ENCODE measurements at regions not wholly inside any gene's neighbourhood (a gene's known extent, or its start where the extent isn't known, plus 50 kb on each side); places are given as distances from the start of the nearest gene placed in this dataset.
A peak's percentile ranks its signal among the peaks of the same experiment; 100 is the strongest.
"Not testable (repeated sequence)": the region's sequence is repeated elsewhere in the genome, so short reads cannot be mapped to it uniquely, and the experiment has no call there.

GRCh38 chr12:89870413-89871184, 162.0 kb upstream of the ATP2B1 start:
- no peak for DNase-seq

- not testable (repeated sequence) for DNase-seq
Measured at GRCh38 chr12:89867611-89868010, 159.0 kb upstream of the ATP2B1 start.

- DNase-seq: no peak
Measured at GRCh38 chr12:89864411-89864810, 155.8 kb upstream of the ATP2B1 start.

GRCh38 chr12:89863968-89864367, 155.3 kb upstream of the ATP2B1 start:
- DNase-seq: peak; percentile 66

- DNase-seq: peak; percentile 71
Measured at GRCh38 chr12:89863493-89863938, 154.9 kb upstream of the ATP2B1 start.

- peak; percentile 72 for DNase-seq
Measured at GRCh38 chr12:89862511-89863445, 154.1 kb upstream of the ATP2B1 start.

GRCh38 chr12:89861086-89861485, 152.4 kb upstream of the ATP2B1 start:
- no peak for DNase-seq

GRCh38 chr12:89859508-89860220, 151.0 kb upstream of the ATP2B1 start:
- no peak for DNase-seq

DNA sequence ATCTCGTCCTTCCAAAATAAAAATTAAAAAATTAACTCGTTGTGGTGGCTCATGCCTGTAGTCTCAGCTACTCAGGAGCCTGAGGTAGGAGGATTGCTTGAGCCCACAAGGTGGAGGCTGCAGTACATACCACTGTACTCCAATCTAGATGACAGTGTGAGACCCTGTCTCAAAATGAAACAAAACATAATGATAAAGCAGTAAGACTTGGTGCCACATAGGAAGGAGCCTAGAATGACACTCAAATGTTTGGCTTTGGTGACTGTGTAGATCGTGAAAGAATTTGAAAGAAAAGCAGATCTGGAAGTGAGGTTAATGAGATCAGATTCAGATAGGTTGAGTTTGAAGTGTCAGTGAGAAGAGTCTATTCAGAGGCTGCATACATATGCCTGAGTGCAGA, 150.1 kb upstream of the ATP2B1 start:
- peak; percentile 55 for DNase-seq

GRCh38 chr12:89857652-89858274, 149.1 kb upstream of the ATP2B1 start:
- no peak for DNase-seq

DNA sequence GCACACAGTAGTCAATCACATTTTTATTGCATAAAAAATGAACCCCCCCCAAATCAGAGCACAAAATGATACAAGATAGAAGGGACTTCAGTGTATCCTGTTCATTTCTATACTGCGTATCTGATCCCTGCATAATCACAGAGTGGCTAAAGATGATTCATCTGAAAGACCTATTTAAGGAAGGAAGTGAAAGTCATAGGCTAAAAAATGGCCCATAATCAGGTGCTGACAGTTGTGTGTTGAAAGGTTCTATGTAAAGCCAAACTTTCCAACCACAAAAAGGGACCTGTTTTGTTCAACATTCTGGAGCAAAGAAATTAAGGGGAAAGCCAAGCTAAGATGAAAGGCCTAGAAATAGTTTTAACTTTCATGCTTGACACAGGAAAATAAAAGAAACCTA, 147.8 kb upstream of the ATP2B1 start:
- peak; percentile 70 for DNase-seq

GRCh38 chr12:89848732-89849131, 140.1 kb upstream of the ATP2B1 start:
- DNase-seq: no peak

GRCh38 chr12:89846473-89847055, 137.9 kb upstream of the ATP2B1 start:
- DNase-seq: no peak

- no peak for DNase-seq
Measured at GRCh38 chr12:89845767-89846166, 137.1 kb upstream of the ATP2B1 start.

DNA sequence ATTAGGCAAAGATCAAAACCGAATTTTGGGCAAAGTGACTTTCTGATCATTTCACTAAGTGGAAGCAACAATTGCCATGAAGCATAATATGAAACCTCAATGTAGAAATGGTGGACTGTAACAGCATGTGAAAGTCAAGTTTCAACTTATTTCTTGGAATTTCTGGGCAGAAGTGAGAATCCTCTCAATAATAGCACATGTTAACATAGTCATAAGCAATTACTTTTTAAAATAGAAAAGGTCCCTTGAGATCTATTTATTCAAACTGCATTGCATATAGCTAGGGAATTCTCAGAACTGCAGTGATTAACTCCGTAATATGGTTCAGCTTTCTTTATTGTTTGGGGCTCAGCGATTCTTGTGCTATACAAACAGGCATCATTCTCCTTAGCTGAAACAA, 136.7 kb upstream of the ATP2B1 start:
- DNase-seq: no peak

- no peak for DNase-seq
Measured at GRCh38 chr12:89844539-89844938, 135.9 kb upstream of the ATP2B1 start.

DNA sequence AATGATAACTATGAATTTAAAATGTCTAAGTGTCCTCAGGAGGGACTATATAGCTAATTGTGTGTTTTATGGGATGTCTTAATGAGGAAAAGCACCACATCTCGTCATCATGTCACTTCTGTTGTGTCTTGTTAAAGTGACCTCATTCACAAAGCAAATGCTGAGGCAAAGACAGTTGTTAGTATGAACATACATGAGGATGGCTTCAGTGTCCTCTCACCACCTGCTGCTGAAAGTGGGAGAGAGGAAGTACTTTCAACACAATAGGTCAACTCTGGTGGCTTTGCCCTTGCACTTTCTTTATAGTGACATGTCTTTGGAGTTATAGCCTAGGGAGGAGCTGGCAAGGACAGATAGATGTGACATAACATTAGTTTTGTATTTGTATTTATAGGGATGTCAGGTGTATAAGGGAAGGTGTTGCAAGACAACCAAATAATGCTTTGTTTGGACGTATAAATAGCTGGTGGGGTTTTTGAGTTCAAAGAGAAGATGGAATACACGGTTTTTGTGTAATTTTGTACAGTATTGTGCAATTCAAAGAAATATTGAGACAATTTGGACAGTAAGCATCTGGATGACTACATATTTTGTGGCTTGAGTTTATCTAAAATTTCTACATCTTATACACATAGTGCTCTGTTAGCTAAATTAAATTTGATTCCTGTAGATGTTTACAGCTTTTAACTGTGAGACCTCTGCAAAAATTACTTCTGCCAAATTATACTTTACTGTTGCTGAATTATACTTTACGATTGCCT, 131.7 kb upstream of the ATP2B1 start:
- DNase-seq: no peak

DNA sequence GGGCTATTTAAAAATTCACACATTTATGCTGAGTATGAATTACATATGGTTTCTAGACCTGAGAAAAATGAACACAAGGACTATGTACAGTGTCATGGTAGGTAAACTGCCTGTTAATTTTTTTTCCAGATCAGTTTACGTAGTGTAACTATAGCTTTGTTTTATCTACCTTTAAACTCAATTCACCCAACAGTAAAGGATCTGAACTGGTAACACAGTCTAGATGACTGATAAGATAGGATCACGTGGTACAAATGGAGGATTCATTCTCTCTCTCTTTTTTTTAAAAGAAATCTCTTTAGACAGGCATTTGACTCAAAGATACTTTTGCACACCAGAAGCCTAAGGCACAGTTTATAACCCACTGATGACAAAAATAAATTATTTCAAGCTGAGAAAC, 130.8 kb upstream of the ATP2B1 start:
- DNase-seq: no peak

GRCh38 chr12:89838833-89839232, 130.2 kb upstream of the ATP2B1 start:
- no peak for DNase-seq

DNA sequence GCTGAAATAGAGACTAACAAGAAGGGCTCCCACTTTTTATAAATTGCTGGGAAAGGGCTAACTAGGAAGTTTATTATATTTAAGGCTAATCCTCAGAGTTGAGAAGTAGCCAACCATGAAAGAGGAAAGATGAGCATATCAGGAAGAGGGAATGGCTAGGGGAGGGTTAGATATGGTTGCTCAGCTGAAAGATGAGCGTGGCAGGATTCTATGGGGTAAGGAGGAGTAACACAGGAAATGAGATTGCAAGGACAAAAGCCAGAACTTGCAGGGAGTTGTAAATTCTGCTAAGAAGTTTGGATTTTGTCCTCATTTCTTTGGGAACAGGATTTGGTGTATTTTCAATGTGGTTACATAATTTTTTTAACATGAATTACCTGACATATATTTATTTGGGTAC, 127.4 kb upstream of the ATP2B1 start:
- no peak for DNase-seq

DNA sequence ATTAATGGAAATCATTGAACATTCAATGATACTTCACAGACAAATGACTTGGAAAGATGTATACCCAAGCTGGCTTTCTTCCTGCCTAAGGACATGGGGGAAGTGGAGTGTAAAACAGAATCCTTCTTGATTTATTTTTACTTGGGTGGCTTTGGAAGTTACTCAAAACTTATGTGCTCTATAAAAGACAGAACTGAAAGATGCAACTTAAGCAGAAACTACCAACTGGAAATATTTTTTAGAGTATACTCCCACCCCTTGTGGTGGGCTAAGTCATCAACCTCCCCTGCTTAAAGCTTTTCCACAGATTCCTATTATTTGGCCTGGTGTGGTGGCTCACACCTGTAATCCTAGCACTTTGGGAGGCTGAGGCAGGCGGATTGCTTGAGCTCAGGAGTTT, 126.0 kb upstream of the ATP2B1 start:
- DNase-seq: no peak

Data from activated CD4-positive, alpha-beta T cell treated with anti-CD3 and anti-CD28 coated beads, Interleukin-2, amount 50 U/mL, for 16 hours (primary cell).